ENCODE measurements at regions not wholly inside any gene's neighbourhood (a gene's known extent, or its start where the extent isn't known, plus 50 kb on each side); places are given as distances from the start of the nearest gene placed in this dataset.

DNA sequence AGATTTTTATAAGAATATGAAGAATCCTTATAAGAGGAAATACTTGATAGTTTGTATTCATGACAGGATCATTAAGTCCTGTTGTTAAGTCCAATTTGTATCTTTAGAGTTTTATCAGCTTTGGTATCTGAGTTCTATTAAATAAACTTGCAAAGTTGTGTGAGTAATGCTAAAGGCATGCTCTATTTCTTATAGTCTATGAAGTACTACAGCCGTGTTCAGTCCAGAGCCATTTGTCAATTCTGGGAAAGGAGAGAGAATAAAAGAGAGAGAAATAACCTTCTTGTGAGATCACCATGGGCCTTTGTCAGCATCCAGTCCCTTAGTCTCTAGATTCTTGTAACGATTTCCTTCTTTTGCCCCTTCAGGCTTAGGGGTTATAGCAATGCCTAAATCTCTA lies 181.2 kb upstream of the POU3F2 start:
- DNase-seq, result no peak

DNA sequence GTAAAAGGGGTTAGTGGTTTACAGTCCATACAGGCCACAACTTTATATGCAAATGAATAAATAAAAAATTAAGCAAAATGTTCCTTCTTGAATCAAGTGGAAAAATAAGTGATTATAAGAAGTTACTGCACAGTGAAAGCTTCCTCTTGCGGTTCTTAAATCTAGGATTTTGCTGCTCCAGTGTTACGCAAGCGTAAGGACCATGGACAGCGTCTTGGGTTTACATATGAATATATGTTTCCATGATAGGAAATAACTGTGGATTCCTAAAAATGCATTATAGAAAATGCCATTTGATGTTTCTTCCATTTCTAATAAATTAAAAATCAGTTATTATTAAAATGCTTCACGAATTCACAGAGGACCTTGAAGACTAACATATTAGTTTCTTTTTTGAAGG lies 176.6 kb upstream of the POU3F2 start:
- peak; percentile 27 to 44 for DNase-seq

DNA sequence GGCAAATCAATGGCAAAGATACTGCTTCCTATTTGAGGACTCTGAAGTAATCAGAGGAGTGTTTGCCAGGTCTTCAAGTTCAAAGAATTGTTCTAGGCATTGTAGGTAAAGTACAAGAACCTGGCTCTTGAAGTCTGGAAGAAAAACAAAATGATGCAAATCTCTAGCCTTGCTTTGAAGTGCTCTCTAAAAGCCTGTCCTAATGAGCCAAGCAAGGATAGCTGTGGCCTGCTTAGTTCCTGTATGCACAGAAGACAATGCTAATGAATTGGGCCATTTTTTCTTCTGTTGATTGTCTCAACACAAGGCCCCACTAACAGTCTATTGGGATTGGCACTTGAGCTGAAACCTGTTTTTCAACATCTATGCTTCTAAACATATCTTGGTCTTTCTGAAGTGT lies 165.0 kb upstream of the POU3F2 start:
- no peak for DNase-seq

DNA sequence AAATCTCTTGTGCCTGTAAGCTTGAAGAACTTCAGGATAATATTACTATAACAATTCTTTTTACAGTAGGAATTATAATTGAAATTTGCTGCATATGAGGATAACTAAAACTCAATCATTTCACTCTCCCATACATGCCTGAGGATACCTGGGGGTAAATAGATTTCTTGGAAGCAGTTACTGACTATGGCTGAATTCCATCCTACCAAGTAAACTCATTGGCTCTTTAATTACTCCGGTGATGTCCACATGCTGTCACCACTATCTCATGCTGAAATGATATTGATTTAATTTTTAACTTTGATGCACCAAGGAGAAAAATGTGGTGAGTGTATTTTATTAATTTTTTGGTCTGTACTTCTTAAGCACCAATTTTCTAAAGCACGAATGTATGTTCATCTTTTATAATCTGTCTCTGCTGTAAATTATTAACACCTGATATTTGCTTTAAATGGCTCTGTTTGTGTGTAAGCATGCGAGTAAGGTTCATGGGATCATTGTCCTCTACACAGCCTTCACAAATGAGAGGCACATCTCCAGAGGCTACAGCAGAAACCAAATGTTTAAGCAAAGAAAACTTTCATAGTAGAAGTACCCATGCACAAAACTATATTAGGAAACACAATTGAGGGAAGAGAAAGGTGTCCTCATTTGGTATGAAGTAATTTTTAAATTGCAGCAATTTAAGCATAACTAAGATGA lies 164.2 kb upstream of the POU3F2 start:
- DNase-seq, result no peak

DNA sequence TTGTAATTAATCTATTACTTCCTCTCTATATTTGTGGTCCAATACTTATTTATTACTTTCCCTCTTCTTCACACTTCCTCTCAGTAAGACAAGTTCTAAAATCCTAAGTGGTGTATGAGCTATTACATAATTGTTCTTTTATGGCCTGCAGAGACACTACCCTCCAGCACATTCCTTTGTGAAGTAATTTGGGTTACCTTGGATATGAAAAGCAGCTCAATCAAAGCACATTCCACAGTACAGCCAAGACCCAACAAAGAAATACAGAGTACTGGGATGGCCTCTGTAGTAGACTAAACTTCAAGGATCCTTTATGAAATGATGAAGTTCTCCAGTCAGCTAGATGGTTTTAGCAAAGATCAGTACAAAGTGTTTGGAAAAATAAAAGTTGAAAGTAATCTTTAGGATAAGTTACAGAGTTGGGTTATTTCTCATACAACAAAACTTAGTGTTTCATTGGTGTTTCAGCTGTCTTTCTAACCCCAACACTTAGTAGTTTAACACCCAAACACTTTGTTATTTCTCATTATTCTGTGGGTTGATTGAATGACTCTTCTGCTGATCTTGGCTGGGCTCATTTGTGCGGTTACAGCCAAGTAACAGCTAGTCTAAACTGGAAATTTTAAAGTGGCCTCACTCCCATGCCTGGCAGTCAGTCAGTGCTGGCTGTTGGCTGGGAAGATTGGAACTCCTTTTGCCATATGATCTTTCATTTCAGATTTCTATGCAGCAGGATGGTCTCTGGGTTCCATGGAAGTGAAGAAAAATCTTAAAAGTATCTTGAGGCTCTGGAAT lies 161.5 kb upstream of the POU3F2 start:
- DNase-seq, result no peak

DNA sequence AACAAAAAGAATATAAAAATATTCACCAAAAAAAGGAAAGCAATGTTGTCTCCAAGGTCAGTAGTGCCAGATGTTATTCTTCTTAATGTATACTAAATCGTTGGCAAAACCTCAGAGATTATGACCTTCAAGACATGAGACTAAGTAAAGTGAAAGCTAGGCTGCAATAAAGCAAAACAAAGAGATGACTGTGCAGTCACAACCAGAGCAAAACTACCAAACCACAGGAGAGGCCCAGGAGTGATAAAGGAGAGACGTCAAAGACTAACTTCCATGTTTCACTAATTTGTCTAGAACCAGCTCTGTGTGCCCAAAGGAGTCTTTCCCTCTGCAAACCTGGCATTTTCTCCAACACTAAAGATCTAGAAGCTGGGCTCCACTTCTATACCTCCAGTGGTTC lies 155.9 kb upstream of the POU3F2 start:
- no peak for DNase-seq

DNA sequence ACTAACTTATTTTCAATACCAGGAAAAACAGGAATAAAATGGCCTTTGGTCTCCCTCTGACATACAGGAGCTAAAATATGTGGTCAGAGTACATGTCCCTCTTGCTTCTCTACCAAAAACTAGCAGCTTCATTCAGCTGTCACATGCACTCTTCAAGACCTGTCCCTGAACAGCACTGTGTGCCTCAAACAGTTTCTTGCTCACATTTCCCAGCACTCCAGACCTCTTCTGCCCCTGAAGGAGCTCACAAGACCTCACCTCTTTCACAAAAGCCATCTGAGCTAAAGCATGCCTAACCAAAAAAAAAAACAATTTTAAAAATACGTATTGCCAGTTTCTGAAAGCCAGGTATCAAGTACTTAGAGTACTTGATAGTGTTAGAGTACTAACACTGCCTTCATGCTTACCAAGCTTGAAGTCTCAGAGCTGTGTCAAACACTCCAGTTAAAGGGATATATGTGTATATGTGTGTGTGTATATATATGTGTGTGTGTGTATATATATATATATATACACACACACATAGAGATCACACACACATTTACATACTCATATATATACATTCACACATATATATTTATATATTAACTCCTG lies 148.3 kb upstream of the POU3F2 start:
- DNase-seq, result no peak

DNA sequence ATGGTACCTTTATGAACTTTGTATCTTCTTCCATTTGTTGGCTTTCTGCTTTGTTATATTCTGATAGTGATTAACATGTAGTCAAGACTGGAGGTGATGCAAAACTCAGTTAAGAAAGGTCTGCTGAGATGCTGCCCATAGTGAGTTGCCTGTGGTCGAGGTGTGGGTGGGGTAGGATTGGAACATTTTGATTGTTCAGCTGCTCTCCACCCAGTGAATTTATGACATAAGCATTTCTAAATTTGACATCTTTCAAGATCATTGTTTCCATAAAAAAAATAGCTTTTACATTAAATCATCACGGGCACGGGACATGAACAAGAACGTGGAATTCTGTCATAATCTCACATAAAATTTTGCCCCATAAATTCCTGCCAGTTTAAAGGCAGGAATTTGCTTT lies 146.6 kb upstream of the POU3F2 start:
- no peak for DNase-seq

DNA sequence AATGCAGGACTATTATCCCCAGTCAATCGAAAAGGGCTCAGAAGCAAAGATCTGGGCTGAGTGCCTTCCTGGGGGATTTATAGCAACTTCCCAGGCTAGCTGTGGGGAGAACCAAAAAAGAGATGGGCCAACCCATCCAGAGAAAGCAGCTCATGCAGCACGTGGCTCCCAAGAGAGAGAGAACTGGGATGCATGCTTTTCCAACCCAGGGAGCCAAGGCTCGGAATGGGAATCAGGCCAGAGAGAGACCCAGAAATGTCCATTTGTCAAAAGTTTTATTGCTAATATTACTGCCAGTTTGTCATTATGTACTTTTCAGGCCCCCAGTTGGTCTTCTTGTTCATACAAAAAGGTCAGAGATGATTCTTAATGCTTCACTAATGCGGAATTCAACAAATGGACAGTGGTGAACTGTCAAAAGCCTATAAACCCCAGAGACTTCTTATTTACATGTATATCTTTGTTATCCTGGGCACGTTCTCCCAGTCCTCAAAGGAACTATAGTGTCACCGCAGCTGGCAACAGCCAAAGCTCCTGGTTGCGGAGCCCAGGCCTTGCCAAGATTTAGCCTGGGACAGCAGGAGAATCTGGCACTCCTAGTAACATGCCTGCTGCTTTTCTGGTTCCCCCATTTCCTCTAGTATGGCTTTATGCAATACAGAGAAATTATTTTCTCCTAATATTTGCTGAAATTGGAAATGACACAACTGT lies 139.1 kb upstream of the POU3F2 start:
- DNase-seq, result no peak

DNA sequence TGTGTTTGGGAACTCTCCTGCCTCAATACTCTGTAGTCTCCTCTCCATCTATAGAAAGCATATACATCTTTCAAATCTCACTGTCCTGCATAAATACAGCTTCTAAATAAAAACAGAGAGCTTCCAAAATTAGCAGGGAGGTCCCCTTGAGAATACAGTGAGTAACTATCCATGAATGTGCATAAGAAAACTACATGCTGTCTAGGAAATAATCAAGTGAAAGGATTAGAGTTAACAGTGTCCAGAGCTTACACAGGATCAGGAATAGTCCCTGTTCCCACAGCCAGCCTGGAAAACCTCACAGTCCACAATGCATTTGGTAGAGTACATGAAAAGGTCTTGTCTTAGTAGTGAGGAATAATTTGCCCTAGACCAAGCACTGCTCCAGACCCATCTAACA lies 123.0 kb upstream of the POU3F2 start:
- no peak for DNase-seq

DNA sequence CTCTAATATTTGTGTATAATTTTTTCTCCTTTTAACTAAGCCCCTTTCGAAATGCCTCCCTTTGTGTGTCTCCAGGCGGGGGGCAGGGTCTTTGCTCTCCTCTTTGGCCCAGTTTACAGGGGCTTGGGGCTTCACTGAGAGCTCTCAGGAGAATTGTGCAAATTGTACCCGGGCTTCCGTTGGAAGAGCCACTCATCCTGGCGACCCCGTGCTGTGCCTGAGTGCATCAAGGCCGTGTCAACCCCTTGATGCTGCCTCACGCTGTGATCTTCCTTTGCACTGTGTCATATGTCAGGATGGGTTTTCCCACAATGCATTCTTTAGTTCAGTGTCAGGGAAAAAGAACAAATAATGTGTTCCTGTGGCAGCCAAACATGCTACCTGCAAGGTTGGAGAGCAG lies 118.0 kb upstream of the POU3F2 start:
- no peak for DNase-seq

DNA sequence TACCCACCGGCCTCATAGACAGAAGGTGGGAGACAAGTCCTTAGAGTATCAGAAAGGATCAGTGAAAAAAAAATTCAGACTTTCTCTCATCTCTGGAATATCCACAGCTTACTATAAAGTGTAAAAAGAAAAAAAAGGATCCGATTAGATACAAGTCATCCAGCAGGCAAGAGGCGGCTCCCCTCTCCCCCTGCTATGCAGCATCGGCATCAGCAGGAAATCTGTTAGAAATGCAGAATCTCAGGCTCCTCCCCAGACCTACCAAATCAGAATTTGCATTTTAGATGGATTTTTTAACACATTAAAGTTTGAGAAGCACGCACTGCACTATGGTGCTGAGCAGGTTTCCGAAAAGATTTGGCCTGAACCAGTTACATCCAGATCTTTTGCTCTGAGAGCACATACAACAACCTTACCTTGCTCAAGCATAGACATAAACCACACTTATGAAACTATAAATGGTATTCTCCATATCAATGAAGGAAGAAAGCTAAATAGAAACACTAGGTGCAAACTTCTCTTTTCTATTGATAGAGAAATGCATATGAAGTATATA lies 117.0 kb upstream of the POU3F2 start:
- DNase-seq, result no peak

DNA sequence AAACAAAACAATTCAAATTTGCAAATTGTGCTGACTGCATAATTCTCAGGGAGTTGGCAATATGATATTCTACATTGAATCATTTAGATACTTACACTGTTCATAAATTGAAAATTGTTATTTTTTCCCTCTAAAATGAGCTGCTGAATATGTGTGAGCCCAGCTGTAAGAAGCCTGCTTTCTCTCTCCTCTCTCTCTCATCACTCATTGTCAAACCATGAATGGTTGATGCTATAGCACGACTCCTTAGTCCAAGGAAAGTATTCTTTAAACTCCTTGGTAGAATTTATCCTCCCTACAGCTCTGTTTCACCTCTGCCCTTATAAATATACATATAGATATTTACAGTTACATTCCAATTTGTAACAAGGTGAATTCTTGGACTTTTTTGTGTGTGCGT lies 116.4 kb upstream of the POU3F2 start:
- no peak for DNase-seq

DNA sequence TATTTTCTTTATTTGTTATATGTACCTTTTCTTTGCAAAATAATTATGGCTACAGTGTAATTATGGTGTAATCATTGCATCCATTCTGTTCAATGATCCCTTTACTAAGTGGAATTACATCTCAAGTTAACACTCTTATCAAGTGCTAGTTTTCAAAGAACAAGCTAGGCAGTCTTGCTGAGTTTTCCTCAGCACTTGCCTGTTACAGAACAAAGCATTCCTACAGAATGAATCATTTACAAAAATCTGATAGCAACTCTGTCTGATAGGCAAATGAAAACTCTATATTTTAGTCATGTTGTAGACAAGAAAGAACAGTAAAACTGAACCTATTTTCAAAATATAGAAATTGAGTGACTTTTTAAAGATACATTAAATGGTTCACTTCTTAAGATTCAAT lies 109.8 kb upstream of the POU3F2 start:
- DNase-seq, result no peak

DNA sequence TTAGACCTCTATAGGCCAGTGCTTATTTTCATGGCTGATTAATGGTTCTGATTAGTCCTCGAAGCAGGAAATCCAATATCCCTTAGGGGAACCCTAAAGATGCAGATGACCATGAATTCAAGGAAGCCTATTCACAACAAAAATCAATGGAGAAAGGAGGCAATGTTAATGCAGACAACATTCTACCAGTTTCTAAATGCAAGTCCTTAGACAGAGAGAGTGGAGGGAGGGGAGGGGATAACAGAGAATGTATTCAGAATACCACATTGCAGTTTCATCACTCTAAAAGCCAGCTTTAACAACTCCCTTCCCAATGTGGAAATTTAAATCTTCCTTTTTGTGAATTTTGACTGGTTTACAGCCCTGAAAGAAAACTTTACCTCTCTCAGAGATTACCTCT lies 87.1 kb upstream of the POU3F2 start:
- DNase-seq, result no peak

DNA sequence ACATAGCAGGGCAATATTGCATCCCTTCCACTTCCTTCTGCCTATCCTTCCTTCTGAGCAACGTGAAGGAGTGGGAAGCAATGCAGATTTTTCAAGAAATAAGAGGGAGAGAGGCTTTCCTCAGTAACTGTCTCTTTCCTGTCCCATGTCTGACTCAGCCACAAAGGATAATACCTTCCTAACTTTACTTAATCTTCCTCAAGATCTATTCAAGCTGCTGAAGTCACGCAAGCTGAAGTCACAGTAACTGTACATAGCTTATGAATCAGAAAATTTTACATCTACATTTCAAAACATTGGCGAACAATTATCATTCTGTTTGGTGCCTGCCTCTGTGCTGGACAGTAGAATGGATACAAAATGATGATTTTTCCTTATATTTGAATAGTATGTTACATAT lies 86.4 kb upstream of the POU3F2 start:
- DNase-seq, result no peak

DNA sequence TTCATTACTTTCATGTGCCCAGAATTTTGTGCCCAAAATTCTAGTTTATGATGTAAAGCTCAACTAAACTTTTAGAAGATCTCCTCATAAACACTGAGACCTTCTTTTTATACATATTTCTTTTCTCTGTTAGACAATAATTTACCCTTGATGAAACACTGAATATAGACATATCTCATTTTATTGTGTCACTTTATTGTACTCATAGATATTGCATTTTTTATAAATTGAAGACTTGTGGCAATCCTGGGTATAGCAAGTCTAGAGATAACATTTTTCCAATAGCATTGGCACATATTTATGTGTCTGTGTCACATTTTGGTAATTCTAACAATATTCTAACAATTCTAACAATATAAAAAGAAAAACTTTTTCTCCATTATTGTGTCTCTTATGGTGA lies 74.9 kb upstream of the POU3F2 start:
- DNase-seq, result no peak

DNA sequence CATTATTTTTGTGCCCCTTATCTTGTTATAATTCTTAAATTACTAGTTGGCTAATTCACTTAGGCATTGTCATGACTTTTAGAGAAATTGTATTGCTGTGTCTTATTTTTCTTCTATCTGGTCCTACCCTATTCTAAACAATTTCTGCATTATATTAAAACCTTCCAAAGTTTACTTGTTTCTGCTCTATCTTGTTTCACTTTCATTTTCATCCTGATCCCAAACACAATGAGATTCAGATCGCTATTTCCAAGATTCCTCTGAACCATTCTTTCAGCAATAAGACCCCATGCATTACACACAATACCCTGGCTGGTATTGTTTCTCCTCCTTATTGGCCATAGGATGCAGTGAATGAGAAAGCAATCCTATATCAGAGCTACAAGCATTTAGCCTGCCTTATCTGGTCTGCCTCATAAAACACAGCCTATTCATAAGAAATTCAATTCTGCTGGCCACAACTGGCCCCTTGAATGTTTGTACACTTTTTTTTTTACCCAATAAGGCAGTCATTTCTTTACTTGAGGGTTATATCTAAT lies 69.9 kb upstream of the POU3F2 start:
- no peak for DNase-seq

DNA sequence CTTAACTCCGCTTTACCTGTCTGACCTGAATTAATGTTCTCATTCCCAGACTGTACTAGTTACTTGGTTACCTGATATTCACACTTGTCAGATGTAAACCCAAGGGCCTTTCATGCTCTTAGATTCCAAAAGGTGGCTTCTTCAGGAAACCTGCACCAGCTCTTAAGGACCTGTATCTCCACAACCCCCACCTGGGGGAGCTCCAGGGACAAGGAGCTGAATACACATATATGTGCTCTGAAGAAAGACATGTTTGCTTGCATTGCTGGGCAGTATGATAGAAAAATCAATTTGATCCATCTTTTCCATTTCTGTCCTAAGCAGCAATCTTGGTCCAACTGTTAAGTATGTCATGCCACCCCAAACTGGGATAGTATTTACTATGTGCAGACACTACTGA lies 64.8 kb upstream of the POU3F2 start:
- peak in 1 of 2 experiments; percentile 3 for DNase-seq

DNA sequence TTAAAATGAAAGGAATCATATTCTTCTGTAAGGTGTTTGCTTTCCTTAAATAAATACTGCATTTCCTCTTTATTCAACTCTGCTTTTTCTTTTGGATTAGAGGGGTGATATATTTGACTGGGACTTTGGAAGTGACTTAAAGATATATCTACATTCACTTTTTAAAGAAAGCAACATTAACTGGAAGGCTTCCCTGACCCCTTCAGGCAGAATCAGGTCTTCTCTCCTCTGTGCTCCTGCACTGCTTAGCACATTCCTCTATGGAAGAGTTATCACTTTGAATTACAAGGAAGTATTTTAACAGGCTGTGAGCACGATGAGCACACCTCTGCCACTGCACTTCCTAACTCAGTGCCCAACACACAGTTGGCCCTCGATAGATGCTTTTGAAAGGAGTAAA lies 59.2 kb upstream of the POU3F2 start:
- DNase-seq, result no peak

DNA sequence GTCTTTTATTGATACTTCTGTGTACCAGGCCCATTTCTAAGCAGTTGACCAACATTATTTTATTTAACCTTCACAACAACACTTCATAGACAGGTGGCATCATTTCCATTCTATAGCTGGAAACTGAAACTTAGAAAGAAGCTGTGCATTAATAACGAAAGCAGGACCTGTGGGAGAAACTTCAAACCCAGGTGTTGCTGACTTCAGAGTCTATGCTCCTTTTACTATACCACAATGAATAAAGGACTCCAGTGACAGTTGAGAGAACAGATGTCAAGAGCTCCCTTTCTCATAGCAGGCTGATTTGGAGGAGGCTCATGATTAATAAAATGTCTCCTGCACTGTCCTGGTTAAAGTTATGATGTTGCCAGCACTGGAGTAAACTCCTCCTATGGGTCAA lies 56.6 kb upstream of the POU3F2 start:
- DNase-seq, result no peak

DNA sequence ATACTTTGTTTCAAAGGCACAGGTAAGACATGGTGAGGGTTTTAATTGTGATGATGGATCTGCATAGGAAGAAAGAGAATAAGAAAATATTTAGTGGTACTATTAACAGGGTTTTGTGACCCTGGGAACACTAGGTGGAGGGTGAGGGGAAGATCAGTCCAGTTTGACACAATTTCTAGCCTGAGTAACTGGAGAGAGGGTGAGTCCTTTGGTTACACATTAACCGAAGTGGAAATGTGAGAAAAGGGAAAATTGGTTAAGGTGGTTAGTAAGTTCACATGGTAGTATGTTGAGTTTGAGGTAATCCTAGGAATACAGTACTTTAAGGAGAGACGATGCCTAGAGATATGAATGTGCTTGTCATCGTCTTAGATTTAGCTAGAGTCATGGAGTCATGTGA lies 54.8 kb upstream of the POU3F2 start:
- DNase-seq, result no peak

DNA sequence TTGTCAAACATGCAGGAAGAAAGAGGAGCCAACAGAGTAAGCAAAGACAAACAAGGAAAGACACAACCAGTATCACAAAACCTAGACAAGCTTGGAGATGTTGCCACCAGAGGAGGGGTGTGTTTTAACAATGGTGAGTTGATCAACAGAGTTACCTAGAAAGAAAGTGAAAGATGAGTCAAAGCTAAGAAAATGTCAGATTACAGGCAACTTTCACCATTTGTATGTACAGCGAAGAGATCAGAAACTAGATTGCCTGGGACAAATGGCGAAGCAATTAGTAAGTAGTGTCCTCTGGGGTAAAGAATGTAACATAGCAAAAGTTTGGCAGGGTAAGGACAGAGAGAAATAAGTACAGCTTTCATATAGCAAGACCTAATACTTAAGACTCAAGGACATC lies 51.6 kb upstream of the POU3F2 start:
- no peak for DNase-seq

Measured in AML-193 (cell line).